A549 (cell line): ENCODE measurements at regions not wholly inside any gene's neighbourhood (a gene's known extent, or its start where the extent isn't known, plus 50 kb on each side); places are given as distances from the start of the nearest gene placed in this dataset.

Source experiments
- EHMT2 ChIP-seq: fragments of 200-600 bp; sonication (generic); IDR thresholded peaks from 2 replicates; pipeline ENCODE4 v1.6.1; 2016; ENCODE audit warnings: antibody characterized with exemption, low read depth, mild to moderate bottlenecking, moderate library complexity
- FOSL2 ChIP-seq, 2 experiments: fragments of 450-650 bp in 1 of 2; fragments of >200 bp in 1 of 2; sonication (Bioruptor Twin) in 1 of 2; formaldehyde crosslinking; IDR thresholded peaks; 2 replicates each; pipeline versions ENCODE4 v1.5.0 to v1.6.1; 2016 to 2020; ENCODE audit warnings: mild to moderate bottlenecking in 1 of 2, moderate library complexity in 1 of 2
- MAFK ChIP-seq: fragments of 450-650 bp; IDR thresholded peaks from 2 replicates; pipeline ENCODE4 v1.6.1; 2014; ENCODE audit not compliant: partially characterized antibody
- MAZ ChIP-seq: fragments of 150-350 bp; IDR thresholded peaks from 2 replicates; pipeline ENCODE4 v1.6.1; 2014; ENCODE audit warnings: antibody characterized with exemption, low read depth, low read length, borderline replicate concordance
- MYC ChIP-seq: IDR thresholded peaks from 2 replicates; pipeline ENCODE4 v1.6.1; 2012; ENCODE audit warnings: mild to moderate bottlenecking, inconsistent platforms, low read length, improper control_type of control experiment, borderline replicate concordance
- POLR2A ChIP-seq: IDR thresholded peaks from 2 replicates; pipeline ENCODE4 v1.6.1; 2012; ENCODE audit warnings: mild to moderate bottlenecking, low read length
- SMC3 ChIP-seq: fragments of >200 bp; sonication (Bioruptor Twin); formaldehyde crosslinking; IDR thresholded peaks from 3 replicates; pipeline ENCODE4 v1.6.1; 2018; ENCODE audit warnings: inconsistent platforms
- SREBF2 ChIP-seq: fragments of 450-650 bp; IDR thresholded peaks from 2 replicates; pipeline ENCODE4 v1.6.1; 2014; ENCODE audit warnings: mild to moderate bottlenecking, moderate library complexity
- ZC3H11A ChIP-seq: fragments of 450-650 bp; IDR thresholded peaks from 2 replicates; pipeline ENCODE4 v1.6.1; 2014; ENCODE audit warnings: antibody characterized with exemption, mild to moderate bottlenecking
- TF ChIP-seq, protein P1 (sequence below): fragments of >200 bp; sonication (Bioruptor Twin); formaldehyde crosslinking; IDR thresholded peaks from 3 replicates; pipeline ENCODE4 v1.5.1; 2016
- TF ChIP-seq, protein P2 (sequence below): fragments of 250-450 bp; sonication (Bioruptor Pico); IDR thresholded peaks from 2 replicates; pipeline ENCODE4 v1.5.0; 2021; ENCODE audit warnings: mild to moderate bottlenecking, moderate library complexity, borderline replicate concordance
- TF ChIP-seq, protein P3 (sequence below): fragments of 200-600 bp; sonication (generic); IDR thresholded peaks from 2 replicates; pipeline ENCODE4 v1.6.1; 2016; ENCODE audit warnings: antibody characterized with exemption, mild to moderate bottlenecking, moderate library complexity

DNA sequence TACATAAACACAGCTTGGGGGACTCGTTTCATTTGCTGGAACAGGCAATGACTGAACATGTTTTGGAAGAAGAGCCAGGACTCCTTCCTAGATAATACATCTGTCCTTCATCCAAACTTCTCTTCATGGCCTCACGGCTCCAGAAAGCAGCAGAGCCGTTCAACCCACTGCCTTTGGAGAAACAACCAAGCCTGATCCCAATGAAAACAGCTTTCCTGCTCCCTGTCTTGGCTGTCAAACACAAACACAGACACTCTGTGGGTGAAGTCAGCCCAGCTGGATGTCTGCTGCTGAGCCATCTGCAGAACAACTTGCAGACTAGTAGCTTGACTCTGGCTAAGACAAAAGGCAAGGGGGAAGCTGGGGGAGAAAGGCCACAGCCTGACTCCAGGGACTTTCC lies 345.1 kb upstream of the PSMD7 start:
- TF ChIP-seq SREBF2 (no peak), EHMT2 (no peak), ZC3H11A (no peak), POLR2A (no peak), MAFK (no peak), MAZ (no peak), FOSL2 (IDR thresholded peaks at IDR 0.05) (no peak), FOSL2 (CRISPR knock-in tag; IDR thresholded peaks at IDR 0.05) (no peak), SMC3 (no peak), MYC (no peak)
- TF ChIP-seq, protein P1, sequence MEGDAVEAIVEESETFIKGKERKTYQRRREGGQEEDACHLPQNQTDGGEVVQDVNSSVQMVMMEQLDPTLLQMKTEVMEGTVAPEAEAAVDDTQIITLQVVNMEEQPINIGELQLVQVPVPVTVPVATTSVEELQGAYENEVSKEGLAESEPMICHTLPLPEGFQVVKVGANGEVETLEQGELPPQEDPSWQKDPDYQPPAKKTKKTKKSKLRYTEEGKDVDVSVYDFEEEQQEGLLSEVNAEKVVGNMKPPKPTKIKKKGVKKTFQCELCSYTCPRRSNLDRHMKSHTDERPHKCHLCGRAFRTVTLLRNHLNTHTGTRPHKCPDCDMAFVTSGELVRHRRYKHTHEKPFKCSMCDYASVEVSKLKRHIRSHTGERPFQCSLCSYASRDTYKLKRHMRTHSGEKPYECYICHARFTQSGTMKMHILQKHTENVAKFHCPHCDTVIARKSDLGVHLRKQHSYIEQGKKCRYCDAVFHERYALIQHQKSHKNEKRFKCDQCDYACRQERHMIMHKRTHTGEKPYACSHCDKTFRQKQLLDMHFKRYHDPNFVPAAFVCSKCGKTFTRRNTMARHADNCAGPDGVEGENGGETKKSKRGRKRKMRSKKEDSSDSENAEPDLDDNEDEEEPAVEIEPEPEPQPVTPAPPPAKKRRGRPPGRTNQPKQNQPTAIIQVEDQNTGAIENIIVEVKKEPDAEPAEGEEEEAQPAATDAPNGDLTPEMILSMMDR: no peak
- TF ChIP-seq, protein P2, sequence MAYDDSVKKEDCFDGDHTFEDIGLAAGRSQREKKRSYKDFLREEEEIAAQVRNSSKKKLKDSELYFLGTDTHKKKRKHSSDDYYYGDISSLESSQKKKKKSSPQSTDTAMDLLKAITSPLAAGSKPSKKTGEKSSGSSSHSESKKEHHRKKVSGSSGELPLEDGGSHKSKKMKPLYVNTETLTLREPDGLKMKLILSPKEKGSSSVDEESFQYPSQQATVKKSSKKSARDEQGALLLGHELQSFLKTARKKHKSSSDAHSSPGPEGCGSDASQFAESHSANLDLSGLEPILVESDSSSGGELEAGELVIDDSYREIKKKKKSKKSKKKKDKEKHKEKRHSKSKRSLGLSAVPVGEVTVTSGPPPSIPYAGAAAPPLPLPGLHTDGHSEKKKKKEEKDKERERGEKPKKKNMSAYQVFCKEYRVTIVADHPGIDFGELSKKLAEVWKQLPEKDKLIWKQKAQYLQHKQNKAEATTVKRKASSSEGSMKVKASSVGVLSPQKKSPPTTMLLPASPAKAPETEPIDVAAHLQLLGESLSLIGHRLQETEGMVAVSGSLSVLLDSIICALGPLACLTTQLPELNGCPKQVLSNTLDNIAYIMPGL (CRISPR knock-in tag): no peak
- TF ChIP-seq, protein P3, sequence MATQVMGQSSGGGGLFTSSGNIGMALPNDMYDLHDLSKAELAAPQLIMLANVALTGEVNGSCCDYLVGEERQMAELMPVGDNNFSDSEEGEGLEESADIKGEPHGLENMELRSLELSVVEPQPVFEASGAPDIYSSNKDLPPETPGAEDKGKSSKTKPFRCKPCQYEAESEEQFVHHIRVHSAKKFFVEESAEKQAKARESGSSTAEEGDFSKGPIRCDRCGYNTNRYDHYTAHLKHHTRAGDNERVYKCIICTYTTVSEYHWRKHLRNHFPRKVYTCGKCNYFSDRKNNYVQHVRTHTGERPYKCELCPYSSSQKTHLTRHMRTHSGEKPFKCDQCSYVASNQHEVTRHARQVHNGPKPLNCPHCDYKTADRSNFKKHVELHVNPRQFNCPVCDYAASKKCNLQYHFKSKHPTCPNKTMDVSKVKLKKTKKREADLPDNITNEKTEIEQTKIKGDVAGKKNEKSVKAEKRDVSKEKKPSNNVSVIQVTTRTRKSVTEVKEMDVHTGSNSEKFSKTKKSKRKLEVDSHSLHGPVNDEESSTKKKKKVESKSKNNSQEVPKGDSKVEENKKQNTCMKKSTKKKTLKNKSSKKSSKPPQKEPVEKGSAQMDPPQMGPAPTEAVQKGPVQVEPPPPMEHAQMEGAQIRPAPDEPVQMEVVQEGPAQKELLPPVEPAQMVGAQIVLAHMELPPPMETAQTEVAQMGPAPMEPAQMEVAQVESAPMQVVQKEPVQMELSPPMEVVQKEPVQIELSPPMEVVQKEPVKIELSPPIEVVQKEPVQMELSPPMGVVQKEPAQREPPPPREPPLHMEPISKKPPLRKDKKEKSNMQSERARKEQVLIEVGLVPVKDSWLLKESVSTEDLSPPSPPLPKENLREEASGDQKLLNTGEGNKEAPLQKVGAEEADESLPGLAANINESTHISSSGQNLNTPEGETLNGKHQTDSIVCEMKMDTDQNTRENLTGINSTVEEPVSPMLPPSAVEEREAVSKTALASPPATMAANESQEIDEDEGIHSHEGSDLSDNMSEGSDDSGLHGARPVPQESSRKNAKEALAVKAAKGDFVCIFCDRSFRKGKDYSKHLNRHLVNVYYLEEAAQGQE: no peak
